GM12878 (cell line): ENCODE measurements at regions not wholly inside any gene's neighbourhood (a gene's known extent, or its start where the extent isn't known, plus 50 kb on each side); places are given as distances from the start of the nearest gene placed in this dataset.

Experiments
- CHD1 ChIP-seq: IDR thresholded peaks from 2 replicates; pipeline ENCODE4 v1.6.1; 2012; ENCODE audit warnings: low read depth, low read length, improper control_type of control experiment
- CHD2 ChIP-seq: IDR thresholded peaks from 2 replicates; pipeline ENCODE4 v1.6.1; 2011; ENCODE audit warnings: low read depth, low read length, improper control_type of control experiment, borderline replicate concordance
- CHD4 ChIP-seq: fragments of 200-600 bp; sonication (generic); IDR thresholded peaks from 2 replicates; pipeline ENCODE4 v1.6.1; 2016; ENCODE audit warnings: mild to moderate bottlenecking
- CREM ChIP-seq: IDR thresholded peaks from 2 replicates; pipeline ENCODE4 v1.6.1; 2014; ENCODE audit warnings: antibody characterized with exemption, low read depth
- EED ChIP-seq: sonication (generic); IDR thresholded peaks from 2 replicates; pipeline ENCODE4 v1.6.1; 2016; ENCODE audit warnings: antibody characterized with exemption, low read depth
- EGR1 ChIP-seq, 2 experiments: IDR thresholded peaks; 1 replicate in 1 of 2; 2 replicates in 1 of 2; pipeline ENCODE4 v1.6.1; 2011 to 2012; ENCODE audit warnings: low read depth in 2 of 2, low read length in 2 of 2, borderline replicate concordance in 1 of 2, mild to moderate bottlenecking in 1 of 2, moderate library complexity in 1 of 2
- FOXM1 ChIP-seq: IDR thresholded peaks from 2 replicates; pipeline ENCODE4 v1.6.1; 2012; ENCODE audit warnings: low read depth, mild to moderate bottlenecking, inconsistent platforms, low read length, moderate library complexity
- HDGF ChIP-seq: fragments of 450-650 bp; IDR thresholded peaks from 2 replicates; pipeline ENCODE4 v1.6.1; 2016; ENCODE audit warnings: antibody characterized with exemption
- JUNB ChIP-seq: IDR thresholded peaks from 2 replicates; pipeline ENCODE4 v1.6.1; 2016; ENCODE audit warnings: antibody characterized with exemption, mild to moderate bottlenecking
- MYB ChIP-seq: fragments of 150-350 bp; IDR thresholded peaks from 2 replicates; pipeline ENCODE4 v1.6.1; 2014; ENCODE audit warnings: mild to moderate bottlenecking, low read depth, low read length, borderline replicate concordance
- NFIC ChIP-seq: IDR thresholded peaks from 2 replicates; pipeline ENCODE4 v1.6.1; 2012; ENCODE audit warnings: low read depth, mild to moderate bottlenecking, inconsistent platforms, low read length, moderate library complexity
- NR2F1 ChIP-seq: fragments of 450-650 bp; conservative IDR thresholded peaks from 2 replicates; pipeline ENCODE4 v1.6.1; 2017; ENCODE audit warnings: mild to moderate bottlenecking
- RELA ChIP-seq: fragments of 450-650 bp; IDR thresholded peaks from 2 replicates; pipeline ENCODE4 v1.8.0; 2014; ENCODE audit warnings: borderline replicate concordance; ENCODE audit not compliant: partially characterized antibody
- SIN3A ChIP-seq: IDR thresholded peaks from 2 replicates; pipeline ENCODE4 v1.6.1; 2012; ENCODE audit warnings: low read depth, low read length, improper control_type of control experiment
- STAT1 ChIP-seq: fragments of 450-650 bp; conservative IDR thresholded peaks from 2 replicates; pipeline ENCODE4 v1.6.1; 2014; ENCODE audit warnings: antibody characterized with exemption, mild to moderate bottlenecking
- TCF12 ChIP-seq: IDR thresholded peaks from 2 replicates; pipeline ENCODE4 v1.6.1; 2011; ENCODE audit warnings: low read depth, mild to moderate bottlenecking, low read length
- TCF3 ChIP-seq: IDR thresholded peaks from 2 replicates; pipeline ENCODE4 v1.6.1; 2012; ENCODE audit warnings: low read depth, mild to moderate bottlenecking, low read length, borderline replicate concordance; ENCODE audit not compliant: insufficient read depth
- YBX1 ChIP-seq: fragments of 450-650 bp; IDR thresholded peaks from 2 replicates; pipeline ENCODE4 v1.6.1; 2016; ENCODE audit warnings: antibody characterized with exemption
- ZBED1 ChIP-seq: IDR thresholded peaks from 2 replicates; pipeline ENCODE4 v1.6.1; 2016; ENCODE audit warnings: borderline replicate concordance
- ZSCAN29 ChIP-seq: fragments of 450-650 bp; IDR thresholded peaks from 2 replicates; pipeline ENCODE4 v1.6.1; 2017; ENCODE audit warnings: mild to moderate bottlenecking, moderate library complexity
- TF ChIP-seq, protein P1 (sequence below): fragments of 450-650 bp; IDR thresholded peaks from 2 replicates; pipeline ENCODE4 v1.6.1; 2017; ENCODE audit warnings: borderline replicate concordance
- TF ChIP-seq, protein P2 (sequence below): IDR thresholded peaks from 2 replicates; pipeline ENCODE4 v1.6.1; 2012; ENCODE audit warnings: improper control_type of control experiment, low read depth, low read length; ENCODE audit not compliant: insufficient replicate concordance
- TF ChIP-seq, protein P3 (sequence below): fragments of 450-650 bp; IDR thresholded peaks from 2 replicates; pipeline ENCODE4 v1.6.1; 2016; ENCODE audit warnings: mild to moderate bottlenecking
- TF ChIP-seq, protein P4 (sequence below): fragments of 150-350 bp; IDR thresholded peaks from 2 replicates; pipeline ENCODE4 v1.6.1; 2014; ENCODE audit warnings: mild to moderate bottlenecking, low read depth, low read length

DNA sequence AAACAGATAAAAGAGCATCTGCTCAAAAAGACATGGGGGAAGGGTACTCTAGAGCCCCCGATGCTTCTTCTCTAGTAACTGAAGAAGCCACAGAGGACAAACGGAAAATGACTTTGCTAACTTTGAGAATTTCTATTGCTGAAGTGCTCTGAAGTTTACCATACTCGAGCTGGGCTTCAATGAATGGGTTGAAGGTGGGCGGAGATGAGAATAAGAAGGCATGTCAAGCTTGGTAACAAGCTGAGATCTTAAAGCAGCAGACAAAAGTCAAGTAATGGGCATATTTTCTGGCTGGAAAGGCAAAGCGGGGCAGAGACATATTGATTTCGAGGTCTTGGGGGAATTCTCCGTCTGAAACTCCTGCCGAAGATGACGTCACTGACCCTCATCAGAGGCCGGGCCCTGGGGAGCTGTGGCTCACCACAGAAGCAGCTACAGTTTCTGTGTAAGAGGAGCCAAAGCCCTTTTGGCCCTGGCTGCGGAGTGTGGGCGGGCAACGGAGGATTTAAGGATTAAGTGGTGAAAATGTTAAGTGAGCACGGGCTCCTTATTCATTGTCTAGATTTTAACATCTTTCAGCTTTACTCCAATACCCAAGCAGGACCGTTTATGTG lies 115.8 kb upstream of the SLIT3 start (continued):
- TF ChIP-seq TCF12 (peak; percentile 72; the same call in 1 of the 2 replicates), NR2F1 (peak; percentile 94), CHD2 (peak; percentile 19; the same call in 1 of the 2 replicates), CREM (peak; percentile 92), EGR1 (IDR thresholded peaks at IDR 0.05; ENCODE audit: borderline replicate concordance in 1 of 2, low read depth in 2 of 2, low read length in 2 of 2) (peak in 1 of 2 experiments; percentile 48; a peak in 1 of 3 replicates), ZSCAN29 (no peak), STAT1 (no peak), SIN3A (no peak), NFIC (peak; percentile 52; the same call in 1 of the 2 replicates), CHD4 (no peak), ZBED1 (no peak), FOXM1 (no peak), MYB (0 out of 2 replicates have a peak, but pooled peaks have one; percentile 24), TCF3 (no peak), YBX1 (no peak), CHD1 (no peak), HDGF (no peak), RELA (no peak), EED (peak; percentile 76), JUNB (peak; percentile 63)
- TF ChIP-seq, protein P1, sequence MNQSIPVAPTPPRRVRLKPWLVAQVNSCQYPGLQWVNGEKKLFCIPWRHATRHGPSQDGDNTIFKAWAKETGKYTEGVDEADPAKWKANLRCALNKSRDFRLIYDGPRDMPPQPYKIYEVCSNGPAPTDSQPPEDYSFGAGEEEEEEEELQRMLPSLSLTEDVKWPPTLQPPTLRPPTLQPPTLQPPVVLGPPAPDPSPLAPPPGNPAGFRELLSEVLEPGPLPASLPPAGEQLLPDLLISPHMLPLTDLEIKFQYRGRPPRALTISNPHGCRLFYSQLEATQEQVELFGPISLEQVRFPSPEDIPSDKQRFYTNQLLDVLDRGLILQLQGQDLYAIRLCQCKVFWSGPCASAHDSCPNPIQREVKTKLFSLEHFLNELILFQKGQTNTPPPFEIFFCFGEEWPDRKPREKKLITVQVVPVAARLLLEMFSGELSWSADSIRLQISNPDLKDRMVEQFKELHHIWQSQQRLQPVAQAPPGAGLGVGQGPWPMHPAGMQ = no peak
- TF ChIP-seq, protein P2, sequence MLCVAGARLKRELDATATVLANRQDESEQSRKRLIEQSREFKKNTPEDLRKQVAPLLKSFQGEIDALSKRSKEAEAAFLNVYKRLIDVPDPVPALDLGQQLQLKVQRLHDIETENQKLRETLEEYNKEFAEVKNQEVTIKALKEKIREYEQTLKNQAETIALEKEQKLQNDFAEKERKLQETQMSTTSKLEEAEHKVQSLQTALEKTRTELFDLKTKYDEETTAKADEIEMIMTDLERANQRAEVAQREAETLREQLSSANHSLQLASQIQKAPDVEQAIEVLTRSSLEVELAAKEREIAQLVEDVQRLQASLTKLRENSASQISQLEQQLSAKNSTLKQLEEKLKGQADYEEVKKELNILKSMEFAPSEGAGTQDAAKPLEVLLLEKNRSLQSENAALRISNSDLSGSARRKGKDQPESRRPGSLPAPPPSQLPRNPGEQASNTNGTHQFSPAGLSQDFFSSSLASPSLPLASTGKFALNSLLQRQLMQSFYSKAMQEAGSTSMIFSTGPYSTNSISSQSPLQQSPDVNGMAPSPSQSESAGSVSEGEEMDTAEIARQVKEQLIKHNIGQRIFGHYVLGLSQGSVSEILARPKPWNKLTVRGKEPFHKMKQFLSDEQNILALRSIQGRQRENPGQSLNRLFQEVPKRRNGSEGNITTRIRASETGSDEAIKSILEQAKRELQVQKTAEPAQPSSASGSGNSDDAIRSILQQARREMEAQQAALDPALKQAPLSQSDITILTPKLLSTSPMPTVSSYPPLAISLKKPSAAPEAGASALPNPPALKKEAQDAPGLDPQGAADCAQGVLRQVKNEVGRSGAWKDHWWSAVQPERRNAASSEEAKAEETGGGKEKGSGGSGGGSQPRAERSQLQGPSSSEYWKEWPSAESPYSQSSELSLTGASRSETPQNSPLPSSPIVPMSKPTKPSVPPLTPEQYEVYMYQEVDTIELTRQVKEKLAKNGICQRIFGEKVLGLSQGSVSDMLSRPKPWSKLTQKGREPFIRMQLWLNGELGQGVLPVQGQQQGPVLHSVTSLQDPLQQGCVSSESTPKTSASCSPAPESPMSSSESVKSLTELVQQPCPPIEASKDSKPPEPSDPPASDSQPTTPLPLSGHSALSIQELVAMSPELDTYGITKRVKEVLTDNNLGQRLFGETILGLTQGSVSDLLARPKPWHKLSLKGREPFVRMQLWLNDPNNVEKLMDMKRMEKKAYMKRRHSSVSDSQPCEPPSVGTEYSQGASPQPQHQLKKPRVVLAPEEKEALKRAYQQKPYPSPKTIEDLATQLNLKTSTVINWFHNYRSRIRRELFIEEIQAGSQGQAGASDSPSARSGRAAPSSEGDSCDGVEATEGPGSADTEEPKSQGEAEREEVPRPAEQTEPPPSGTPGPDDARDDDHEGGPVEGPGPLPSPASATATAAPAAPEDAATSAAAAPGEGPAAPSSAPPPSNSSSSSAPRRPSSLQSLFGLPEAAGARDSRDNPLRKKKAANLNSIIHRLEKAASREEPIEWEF = no peak
- TF ChIP-seq, protein P3, sequence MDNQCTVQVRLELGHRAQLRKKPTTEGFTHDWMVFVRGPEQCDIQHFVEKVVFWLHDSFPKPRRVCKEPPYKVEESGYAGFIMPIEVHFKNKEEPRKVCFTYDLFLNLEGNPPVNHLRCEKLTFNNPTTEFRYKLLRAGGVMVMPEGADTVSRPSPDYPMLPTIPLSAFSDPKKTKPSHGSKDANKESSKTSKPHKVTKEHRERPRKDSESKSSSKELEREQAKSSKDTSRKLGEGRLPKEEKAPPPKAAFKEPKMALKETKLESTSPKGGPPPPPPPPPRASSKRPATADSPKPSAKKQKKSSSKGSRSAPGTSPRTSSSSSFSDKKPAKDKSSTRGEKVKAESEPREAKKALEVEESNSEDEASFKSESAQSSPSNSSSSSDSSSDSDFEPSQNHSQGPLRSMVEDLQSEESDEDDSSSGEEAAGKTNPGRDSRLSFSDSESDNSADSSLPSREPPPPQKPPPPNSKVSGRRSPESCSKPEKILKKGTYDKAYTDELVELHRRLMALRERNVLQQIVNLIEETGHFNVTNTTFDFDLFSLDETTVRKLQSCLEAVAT = peak; percentile 55; the same call in 1 of the 2 replicates
- TF ChIP-seq, protein P4, sequence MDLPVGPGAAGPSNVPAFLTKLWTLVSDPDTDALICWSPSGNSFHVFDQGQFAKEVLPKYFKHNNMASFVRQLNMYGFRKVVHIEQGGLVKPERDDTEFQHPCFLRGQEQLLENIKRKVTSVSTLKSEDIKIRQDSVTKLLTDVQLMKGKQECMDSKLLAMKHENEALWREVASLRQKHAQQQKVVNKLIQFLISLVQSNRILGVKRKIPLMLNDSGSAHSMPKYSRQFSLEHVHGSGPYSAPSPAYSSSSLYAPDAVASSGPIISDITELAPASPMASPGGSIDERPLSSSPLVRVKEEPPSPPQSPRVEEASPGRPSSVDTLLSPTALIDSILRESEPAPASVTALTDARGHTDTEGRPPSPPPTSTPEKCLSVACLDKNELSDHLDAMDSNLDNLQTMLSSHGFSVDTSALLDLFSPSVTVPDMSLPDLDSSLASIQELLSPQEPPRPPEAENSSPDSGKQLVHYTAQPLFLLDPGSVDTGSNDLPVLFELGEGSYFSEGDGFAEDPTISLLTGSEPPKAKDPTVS = no peak
